Osteocyte (in vitro differentiated cells): ENCODE measurements at regions not wholly inside any gene's neighbourhood (a gene's known extent, or its start where the extent isn't known, plus 50 kb on each side); places are given as distances from the start of the nearest gene placed in this dataset.

Experiments used
- DNase-seq: peaks from one replicate; pipeline ENCODE4 v3.0.0; 2021; ENCODE audit warnings: mixed read lengths; ENCODE audit not compliant: unreplicated experiment; ENCODE audit errors: extremely low spot score
- H3K27ac Mint-ChIP-seq: one replicate; pipeline ENCODE4 v1.8.0; 2021; ENCODE audit warnings: mild to moderate bottlenecking, mixed read lengths; ENCODE audit not compliant: unreplicated experiment
- H3K27me3 Mint-ChIP-seq: one replicate; pipeline ENCODE4 v1.8.0; 2021; ENCODE audit warnings: mixed read lengths; ENCODE audit not compliant: unreplicated experiment
- H3K36me3 Mint-ChIP-seq: one replicate; pipeline ENCODE4 v1.8.0; 2021; ENCODE audit warnings: mixed read lengths; ENCODE audit not compliant: unreplicated experiment
- H3K4me1 Mint-ChIP-seq: one replicate; pipeline ENCODE4 v1.8.0; 2021; ENCODE audit warnings: mixed read lengths; ENCODE audit not compliant: unreplicated experiment
- H3K4me3 Mint-ChIP-seq: one replicate; pipeline ENCODE4 v1.8.0; 2021; ENCODE audit warnings: mild to moderate bottlenecking, moderate library complexity, mixed read lengths; ENCODE audit not compliant: unreplicated experiment
- H3K9me3 Mint-ChIP-seq: one replicate; pipeline ENCODE4 v1.8.0; 2021; ENCODE audit warnings: mixed read lengths; ENCODE audit not compliant: unreplicated experiment
- CTCF ChIP-seq: fragments of 200-600 bp; sonication (generic); IDR thresholded peaks from 2 replicates; pipeline ENCODE4 v1.5.0; 2021; ENCODE audit warnings: antibody characterized with exemption, mild to moderate bottlenecking, moderate library complexity

GRCh38 chr2:238594796-238595749 is 168.3 kb downstream of the ASB1 start:
- peak; percentile 75 for DNase-seq
- TF ChIP-seq CTCF, result no peak
- Mint-ChIP-seq H3K4me1 (peaks cover 8% of the 10 kb centered on the region), H3K27ac (no peak overlapping the region), H3K4me3 (no peak overlapping the region), H3K9me3 (no peaks in the 10 kb centered on the region), H3K27me3 (no peaks in the 10 kb centered on the region), H3K36me3 (no peaks in the 10 kb centered on the region)

- no peaks in the 10 kb centered on the region for H3K27me3 Mint-ChIP-seq
- no peak overlapping the region for H3K4me3 Mint-ChIP-seq
- no peaks in the 10 kb centered on the region for H3K36me3 Mint-ChIP-seq
- no peaks in the 10 kb centered on the region for H3K9me3 Mint-ChIP-seq
- no peak for TF ChIP-seq CTCF
- H3K4me1 Mint-ChIP-seq, result peaks cover 8% of the 10 kb centered on the region
- peak; percentile 74 for DNase-seq
- H3K27ac Mint-ChIP-seq, result no peak overlapping the region
Observed at GRCh38 chr2:238595750-238596570, 169.2 kb downstream of the ASB1 start.

- no peaks in the 10 kb centered on the region for H3K27me3 Mint-ChIP-seq
- H3K4me3 Mint-ChIP-seq, result no peak overlapping the region
- H3K9me3 Mint-ChIP-seq, result no peaks in the 10 kb centered on the region
- TF ChIP-seq CTCF, result no peak
- peaks cover 8% of the 10 kb centered on the region for H3K4me1 Mint-ChIP-seq
- no peaks in the 10 kb centered on the region for H3K36me3 Mint-ChIP-seq
- peak; percentile 81 for DNase-seq
- H3K27ac Mint-ChIP-seq, result no peak overlapping the region
Observed at GRCh38 chr2:238596571-238597551, 170.1 kb downstream of the ASB1 start.

- Mint-ChIP-seq H3K27me3 (no peaks in the 10 kb centered on the region), H3K36me3 (no peaks in the 10 kb centered on the region), H3K4me3 (no peak overlapping the region), H3K27ac (no peak overlapping the region), H3K9me3 (peaks cover 4% of the 10 kb centered on the region), H3K4me1 (peaks cover 8% of the 10 kb centered on the region)
- DNase-seq, result peak; percentile 63
- TF ChIP-seq CTCF, result no peak
Observed at GRCh38 chr2:238597638-238598528, 171.2 kb downstream of the ASB1 start.
